ENCODE measurements at regions not wholly inside any gene's neighbourhood (a gene's known extent, or its start where the extent isn't known, plus 50 kb on each side); places are given as distances from the start of the nearest gene placed in this dataset.

DNA sequence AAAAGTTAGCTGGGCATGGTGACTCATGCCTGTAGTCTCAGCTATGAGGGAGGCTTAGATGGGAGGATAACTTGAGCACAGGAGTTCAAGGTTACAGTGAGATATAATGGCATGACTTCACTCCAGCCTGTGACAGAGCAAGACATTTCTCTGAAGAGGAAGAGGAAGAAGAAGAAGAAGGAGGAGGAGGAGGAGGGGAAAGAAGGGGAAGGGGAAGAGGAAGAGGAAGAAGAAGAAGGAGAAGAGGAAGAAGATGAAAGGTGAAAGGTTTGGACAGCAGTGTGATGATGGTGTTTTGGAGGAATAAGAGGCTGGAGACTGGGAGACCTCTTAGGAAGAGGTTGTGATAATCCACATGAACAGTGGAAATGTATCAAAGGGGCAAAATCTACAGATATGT is 410.7 kb upstream of the JAG1 start:
- no peak for DNase-seq (ENCODE audit: low read depth)

DNA sequence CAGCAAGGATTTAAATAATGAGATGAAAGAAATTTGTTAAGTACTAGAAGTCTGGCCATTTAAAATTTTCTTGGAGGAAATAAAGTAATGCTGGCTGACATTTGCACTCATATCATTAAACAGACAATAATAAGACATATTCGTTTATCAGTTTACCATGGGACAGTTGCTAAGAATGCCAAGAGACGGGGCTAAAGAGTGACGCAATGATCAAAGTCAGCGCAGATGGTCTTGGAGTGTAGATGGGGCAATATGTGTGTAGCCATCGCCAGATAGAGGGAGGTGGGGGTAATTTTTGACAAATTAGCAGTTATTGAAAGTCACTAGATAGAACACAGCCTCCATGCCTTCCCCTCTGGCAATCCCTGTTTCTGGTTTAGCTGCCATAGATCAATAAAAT is 413.2 kb upstream of the JAG1 start:
- DNase-seq (ENCODE audit: low read depth), result no peak

DNA sequence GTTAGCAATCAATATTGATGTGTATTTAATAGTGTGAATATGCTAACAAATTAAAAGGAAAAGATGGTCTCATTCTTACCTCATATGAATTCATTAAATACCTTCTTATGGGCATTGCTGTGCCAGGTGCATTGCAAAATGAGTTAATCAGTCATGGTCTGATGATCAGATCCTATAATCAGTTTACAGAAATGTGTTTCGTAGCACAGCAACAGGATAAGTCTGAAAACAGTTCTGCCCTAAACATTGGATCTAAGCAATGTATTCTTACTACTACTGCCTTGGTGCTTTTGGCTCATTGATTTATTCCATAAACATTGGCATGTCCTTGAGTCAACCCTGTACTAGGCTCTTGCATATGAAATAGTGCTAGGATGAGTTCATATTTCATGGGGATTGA is 417.0 kb upstream of the JAG1 start:
- no peak for DNase-seq (ENCODE audit: low read depth)

DNA sequence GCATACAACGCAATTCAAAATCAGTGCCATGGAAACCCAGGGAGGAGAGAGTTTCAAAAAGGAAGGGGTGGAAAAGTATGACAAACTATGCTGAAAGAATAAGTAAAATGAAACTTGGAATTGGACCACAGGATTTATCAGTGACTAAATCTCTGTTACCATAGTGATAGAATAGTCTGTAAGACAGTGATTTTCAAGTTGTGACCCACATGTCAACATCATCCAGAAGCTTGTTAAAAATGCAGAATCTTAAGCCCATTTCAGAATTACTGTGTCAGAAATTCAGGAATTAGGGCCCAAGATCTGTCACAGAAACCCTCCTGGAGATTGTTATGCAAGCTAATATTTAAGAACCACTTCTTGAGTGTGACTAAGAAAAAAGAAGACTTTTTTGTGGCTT is 417.7 kb upstream of the JAG1 start:
- no peak for DNase-seq (ENCODE audit: low read depth)

DNA sequence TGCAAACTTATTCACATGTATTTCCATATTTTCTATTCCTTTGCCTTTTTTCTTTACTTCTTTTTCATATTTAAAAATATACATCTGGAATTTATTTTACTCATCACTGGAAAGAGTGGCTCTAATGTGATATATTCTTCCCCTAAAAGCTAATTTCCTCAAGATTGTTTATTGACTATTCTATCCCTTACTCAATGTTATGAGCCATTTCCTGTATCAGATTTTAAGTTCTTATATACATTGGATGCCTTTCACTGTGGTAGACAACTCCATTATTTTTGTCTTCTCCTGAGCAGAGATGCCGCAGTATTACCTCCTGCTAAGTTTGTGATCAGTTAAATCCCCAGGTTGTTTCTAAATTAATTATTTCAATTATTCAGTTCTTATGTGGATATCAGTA is 418.4 kb upstream of the JAG1 start:
- DNase-seq (ENCODE audit: low read depth), result no peak

DNA sequence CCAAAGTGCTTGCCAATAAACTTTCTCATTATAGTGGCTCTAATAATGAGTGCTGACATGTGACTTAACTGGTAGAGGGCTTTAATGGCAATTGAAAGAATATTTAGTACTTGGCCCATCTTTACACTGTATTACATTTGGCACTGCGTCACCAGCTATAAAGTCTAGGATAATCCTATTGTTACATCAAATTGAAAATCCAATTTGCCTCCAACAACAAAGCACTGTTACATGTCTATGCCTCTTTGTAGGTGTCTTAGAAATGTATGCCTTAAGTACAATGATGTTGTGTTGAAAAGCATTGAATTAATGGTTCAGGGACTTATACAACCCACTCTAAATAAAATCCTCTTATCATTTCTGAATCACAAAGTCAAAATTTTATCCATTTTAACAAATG is 420.4 kb upstream of the JAG1 start:
- DNase-seq (ENCODE audit: low read depth), result no peak

DNA sequence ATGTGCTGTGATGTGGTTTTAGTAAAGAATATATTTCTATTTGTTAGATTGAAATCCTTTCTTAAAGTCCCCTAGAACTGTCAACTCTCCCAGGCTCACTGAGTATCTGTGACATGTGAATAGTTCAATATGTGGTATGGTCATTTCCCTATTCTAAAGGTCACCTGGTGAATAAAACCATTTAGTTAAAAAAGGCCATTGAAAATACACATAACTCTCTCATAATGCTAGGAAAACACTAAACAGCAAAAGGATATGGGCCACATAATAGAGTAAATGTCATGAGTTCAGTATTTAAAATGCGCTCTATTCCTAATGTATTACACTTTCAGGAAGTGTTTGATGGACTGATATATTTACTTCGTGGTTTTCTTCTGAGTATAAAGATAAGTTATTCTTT is 420.9 kb upstream of the JAG1 start:
- DNase-seq (ENCODE audit: low read depth), result no peak

DNA sequence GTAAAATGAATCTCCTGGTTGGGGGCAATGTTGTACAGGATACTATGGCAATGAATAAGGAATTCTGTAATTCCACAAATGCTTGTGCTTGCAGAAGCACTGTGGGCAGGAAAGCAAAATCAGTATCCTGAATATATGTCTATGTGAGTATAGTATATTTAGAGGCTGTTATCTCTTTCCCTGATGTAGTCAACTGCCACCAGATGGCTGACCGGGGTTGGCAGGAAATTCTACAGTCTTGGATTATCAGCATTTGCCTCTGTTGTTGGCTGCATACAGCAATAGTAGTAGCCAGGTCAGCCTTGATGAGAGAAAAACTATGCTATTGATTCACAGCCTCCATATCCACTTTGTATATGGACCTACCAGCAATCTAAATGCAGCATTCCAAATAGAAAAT is 425.1 kb upstream of the JAG1 start:
- DNase-seq (ENCODE audit: low read depth), result no peak

DNA sequence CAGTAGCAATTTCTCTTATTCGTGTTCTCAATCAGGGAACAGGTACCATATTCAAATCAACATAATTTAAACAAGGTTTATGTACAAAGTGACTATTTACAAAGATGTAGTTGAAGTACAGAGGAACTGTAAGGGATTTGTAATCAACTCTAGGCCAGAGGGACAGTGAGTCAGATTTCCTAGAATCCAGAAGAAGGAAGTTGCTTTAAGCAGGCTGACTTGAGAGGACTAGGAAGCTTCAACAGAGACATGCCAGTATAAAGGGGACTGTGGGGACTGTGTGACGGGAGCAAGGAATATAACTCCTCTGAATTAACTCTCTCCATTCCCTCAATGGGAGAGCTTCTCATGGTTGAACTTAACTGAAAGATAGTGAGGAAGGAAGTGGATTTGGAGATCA is 427.4 kb upstream of the JAG1 start:
- DNase-seq (ENCODE audit: low read depth), result no peak

DNA sequence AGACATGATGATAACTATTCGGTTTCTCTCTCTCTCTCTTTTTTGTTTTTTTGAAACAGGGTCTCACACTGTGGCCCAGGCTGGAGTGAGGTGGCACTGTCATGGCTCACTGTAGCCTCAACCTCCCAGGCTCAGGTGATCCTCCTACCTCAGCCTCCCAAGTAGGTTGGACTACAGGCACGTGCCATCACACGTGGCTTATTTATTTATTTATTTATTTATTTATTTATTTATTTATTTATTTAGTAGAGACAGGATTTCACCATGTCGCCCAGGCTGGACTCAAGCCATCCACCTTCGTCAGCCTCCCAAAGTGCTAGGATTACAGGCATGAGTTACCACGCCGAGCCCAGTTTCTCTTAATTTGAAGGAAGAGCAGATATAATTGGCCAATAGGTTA is 427.9 kb upstream of the JAG1 start:
- DNase-seq (ENCODE audit: low read depth), result no peak

DNA sequence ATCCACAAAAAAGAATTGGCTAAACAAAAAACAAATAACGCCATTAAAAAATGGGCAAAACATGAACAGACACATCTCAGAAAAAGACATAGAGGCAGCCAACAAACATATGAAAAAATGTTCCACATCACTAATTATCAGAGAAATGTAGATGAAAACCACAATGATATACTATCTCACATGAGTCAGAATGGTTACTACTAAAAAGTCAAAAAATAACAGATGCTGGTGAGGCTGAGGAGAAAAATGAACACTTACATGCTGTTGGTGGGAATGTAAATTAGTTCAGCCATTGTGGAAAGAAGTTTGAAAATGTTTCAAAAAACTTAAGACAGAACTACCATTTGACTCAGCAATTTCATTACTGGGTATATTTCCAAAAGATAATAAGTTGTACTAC is 430.1 kb upstream of the JAG1 start:
- no peak for DNase-seq (ENCODE audit: low read depth)

DNA sequence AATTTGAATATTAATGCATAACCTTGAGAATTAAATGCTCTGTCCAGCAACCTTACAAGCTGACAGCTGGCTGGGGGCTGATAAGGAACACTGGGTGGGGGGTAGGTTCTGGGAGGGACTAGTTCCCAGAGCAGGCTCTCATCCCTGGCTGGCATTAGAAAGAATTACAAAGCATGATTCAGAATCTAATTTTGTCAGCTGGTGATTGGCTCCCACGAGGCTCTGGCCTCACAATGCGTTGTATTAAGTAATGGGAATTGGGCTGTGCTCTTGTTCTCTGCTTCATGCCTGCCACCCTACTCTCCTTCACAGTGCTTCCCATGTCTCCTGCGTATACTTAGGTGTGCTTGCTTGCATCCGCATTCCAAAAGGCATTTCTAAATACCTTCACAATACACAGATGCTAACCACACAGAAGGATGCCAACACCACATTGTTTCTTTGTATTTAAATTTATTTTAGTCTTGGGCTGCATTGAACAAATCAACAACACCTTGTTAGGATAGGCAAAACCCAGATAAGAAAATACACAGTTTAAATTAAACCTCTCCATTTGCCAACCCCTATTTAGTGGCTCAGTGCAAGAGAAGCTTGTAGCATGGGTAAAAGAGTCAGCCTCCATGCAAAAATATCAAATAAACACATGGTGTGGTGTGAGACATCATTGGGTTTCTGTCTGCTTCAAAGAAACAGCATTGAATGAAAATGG is 434.5 kb upstream of the JAG1 start:
- no peak for DNase-seq (ENCODE audit: low read depth)

DNA sequence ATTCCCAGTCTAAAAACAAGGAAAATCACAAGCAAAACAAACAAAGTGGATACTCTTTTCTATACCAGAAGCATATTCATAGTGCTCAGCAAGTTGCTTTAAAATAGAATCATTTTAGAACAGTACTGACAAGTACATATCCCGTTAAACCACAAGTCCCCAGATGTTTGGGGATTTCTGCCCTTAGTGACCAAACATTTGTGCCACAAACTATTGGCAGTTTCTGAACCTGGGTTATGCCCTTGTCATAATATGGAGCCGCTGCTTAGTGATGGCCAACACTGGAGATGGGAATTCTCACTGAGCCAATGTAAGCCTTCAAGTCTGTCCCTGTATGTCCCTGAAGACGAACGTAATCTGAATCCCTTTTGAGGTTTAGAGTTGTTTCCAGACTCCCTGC is 436.7 kb upstream of the JAG1 start:
- no peak for DNase-seq (ENCODE audit: low read depth)

DNA sequence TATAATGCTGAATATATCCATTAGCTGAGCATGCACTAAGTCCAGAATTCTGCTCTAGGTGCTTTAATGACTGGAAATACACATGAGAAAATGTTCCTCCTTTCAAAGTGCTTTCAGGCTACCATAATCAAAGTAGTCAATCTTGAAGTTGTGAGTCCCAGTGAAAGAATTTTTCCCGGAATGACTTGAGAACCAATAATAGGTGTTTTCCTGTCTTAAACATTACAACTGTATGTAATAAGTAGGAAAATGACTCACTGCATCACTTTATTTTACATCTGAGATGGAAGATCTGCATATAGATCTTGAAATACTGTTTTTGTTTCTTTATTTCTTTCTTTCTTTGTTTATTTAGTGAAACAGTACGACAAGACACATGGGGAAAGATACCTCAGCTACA is 437.4 kb upstream of the JAG1 start:
- no peak for DNase-seq (ENCODE audit: low read depth)

DNA sequence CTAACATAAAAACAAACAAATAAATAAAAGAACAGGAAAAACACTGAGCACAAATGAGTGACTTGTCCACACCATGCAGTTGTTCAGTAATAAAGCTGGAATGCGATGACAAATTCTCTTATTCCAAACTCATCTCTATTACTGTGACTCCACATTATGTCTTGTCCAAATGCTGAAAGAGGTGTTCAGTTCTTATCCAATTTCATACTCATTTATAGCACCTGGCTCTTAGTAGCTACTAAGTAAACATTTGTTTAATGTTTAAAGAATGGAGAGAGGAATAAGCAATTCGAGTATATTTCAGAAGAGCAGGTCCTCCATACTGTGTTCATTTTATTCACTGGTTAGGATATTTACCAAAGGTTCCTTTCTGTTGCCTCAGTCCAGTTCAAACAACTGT is 439.0 kb upstream of the JAG1 start:
- no peak for DNase-seq (ENCODE audit: low read depth)

DNA sequence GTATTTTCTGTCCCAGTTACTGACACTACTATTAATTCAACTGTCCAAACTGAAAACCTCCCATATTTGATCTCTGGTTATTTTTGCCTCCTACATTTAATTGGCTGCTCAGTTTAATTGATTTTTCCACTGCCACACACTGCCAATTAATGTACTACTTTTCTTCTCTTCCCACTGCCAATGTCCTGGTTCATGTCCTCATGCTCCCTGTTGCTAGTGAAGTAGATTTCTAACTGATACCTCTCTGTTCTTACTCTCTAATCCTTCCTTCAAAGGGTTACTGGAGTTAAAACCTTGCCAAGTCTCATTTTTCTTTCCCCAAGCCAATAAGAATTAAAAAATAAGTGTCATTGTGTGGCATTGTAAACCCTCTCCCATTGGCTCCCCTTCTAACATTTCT is 440.6 kb upstream of the JAG1 start:
- no peak for DNase-seq (ENCODE audit: low read depth)

DNA sequence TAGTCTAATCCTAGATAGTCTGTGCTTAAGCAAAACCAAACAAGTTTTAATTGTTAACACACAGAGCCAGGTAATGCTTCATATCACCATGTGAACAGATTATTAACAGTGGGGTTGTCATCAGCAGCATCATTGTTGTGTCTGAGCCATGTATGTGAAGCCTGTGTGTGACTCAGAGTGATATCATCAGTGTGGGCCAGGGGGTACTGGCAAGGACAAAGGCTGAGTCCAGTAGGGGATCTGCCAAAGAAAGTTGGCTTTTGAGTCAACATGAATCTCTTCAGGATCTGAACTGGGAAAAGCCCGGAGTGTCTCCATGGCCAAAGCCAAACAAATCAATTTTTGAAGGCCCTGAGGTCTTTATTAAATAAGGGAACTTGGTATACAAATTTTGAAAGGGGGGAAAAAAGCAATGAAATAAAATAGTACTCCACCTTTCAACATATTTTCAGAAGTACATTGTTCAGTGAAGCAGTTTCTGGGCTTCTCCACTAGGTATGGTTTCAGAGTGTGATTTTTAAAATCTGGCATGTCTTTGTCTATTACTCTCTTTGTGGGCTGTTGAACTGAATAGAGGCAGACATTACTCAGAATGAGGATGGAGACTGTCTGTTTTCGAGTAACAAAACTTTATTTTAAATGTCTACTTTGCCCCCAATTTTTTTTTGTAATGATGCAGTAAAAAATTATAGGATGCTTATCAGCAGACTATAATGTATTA is 444.2 kb upstream of the JAG1 start:
- DNase-seq (ENCODE audit: low read depth), result no peak

DNA sequence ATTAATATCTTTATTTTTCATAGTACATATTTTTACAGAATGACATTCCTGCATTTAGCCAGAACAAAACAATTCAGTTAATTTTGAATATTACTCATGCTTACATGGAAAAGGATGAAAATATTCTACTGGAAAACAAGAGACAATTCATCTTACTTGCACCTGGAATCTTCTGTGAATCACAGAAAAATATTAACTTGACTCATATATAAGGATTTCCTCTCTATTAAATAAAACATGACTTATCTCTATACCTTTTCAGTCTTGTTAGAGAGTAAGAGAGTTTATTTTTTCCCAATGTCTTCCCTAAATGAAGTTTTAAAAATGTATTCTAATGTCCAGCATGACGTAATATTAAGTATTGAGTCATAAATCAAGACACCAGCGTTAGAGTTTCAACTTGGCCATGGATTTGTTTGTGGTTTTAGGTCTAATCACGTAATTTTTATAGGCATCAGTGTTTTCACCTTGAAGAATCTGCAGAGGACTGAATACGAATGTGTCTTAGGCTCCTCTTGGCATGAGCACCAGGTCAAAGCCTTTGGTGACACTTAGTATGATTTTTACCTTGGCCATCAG is 445.1 kb upstream of the JAG1 start:
- no peak for DNase-seq (ENCODE audit: low read depth)

DNA sequence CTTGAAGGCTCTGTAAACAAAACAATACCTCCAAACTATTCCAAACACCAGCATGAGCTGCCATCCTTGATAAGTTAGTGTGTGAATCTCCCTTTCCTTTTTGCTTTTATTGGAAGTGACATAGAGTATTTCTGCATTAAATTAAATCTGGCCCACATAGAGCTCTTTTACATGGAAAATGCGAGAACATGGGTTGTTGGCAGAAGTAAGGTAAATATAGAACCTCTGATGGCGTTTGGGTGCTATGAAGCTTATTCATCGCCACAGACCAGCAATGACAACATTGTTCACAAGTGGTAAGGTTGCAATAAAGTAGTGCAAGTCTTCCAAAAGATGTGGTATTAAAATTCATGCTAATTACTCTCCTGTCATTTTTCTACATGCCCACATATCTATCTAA is 445.8 kb upstream of the JAG1 start:
- DNase-seq (ENCODE audit: low read depth), result no peak

DNA sequence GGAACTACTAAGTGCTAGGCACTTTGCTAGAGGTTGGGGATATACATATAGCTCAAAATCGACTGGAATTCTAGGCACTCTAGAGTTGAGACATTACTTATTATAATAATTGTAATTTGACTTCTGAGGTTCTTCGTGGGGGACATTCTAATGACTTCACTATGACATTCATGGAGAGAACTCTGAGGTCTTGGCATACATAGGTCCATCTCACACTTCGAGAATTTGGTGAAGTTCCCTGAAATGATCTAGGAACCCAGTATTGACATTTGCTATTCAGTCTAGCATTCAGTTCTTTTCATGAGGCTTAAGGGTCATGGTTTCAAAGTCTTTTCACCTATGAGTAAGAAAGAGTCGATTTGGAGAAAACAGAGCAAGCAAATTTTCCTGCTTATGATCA is 446.6 kb upstream of the JAG1 start:
- no peak for DNase-seq (ENCODE audit: low read depth)

DNA sequence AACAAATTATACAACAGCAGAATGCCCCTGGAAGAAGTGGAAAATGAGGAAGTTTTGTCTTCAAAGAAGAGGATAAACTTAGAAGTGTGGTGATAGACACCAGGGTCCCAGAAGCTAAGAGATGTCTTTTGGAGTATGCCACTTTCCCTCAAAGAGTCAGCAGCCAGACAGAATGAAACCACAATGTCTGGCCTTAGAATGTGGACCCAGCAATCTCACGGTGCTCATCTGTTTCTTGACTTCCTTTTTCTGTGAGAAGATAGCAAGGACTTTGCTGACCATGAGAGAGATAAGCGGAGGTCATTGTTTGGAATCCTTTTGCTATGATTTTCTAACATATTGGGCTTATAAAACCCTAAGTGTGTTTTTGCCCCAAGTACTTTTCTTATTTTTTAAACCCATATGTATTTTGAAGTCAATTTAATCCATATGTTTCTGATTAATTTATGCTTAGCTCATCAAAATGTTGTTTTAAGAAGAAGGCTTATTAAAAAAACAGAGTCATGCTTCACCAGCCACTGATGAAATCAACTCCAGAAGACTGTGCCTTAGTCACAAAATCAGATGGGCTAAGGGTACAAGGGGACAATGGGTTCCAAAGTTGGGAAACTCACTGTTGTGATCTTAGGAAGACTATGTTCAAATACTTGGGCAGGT is 451.2 kb upstream of the JAG1 start:
- DNase-seq (ENCODE audit: low read depth), result peak; percentile 82

DNA sequence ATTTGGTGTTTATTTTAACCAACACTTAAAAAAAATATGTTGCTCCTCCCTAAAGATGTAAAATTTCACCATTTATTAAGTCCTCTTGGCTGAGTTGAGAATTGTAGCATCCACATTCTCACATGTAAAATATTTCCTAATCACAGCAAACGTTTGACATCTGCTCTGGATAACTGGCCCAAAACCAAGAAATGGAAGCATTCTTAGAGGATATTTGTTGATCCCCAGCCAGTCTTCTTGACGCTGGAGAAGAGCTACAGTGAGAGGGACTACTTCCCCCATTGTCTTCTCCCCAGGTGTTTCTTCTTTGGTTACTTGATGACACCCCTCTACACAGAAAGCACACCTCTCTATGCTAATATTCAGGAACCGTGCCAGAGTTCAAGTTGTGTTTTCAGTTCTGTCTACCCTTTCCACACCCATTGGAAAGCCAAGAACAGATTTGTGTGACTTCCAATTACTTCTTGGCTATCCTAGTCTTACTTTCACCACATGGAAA is 454.5 kb upstream of the JAG1 start:
- DNase-seq (ENCODE audit: low read depth), result no peak

DNA sequence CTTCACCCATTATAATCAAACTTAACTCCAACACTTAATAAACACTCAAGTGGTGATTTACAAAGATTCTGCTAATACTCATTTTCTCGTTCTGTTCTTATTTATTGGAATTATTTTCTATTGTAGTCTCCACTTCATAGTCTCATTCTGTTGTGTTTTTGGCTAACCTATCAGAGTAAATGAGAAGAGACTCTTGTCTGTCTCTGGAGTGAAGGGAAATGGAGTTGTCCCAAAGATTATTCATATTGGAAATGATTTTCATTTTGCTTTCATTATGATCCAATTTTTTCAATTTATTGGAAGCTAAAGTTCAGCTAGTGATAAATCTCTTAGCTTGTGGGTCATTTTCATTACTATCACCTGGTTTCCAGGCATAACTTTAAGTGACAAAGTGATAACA is 454.9 kb upstream of the JAG1 start:
- no peak for DNase-seq (ENCODE audit: low read depth)

All from CMK (cell line).